Gastrocnemius medialis (tissue), 4 donors: ENCODE measurements at regions not wholly inside any gene's neighbourhood (a gene's known extent, or its start where the extent isn't known, plus 50 kb on each side); places are given as distances from the start of the nearest gene placed in this dataset.

Source experiments
- ATAC-seq, 2 donors: fragments of 150-250 bp; one replicate each; pipeline ENCODE4 v1.9.1; 2016
- DNase-seq, 2 donors: peaks; one replicate each; pipeline ENCODE4 v3.0.0-alpha.2; 2019
- H3K27ac ChIP-seq, 4 donors: fragments of 200-600 bp; sonication (generic); 1 replicate in 1 of 4; 2 replicates in 3 of 4; pipeline ENCODE4 v1.5.1; 2016 to 2018; ENCODE audit warnings: mild to moderate bottlenecking in 2 of 4, moderate library complexity in 1 of 4
- H3K27me3 ChIP-seq, 3 donors: fragments of 200-600 bp; sonication (generic) in 2 of 3; 1 replicate in 1 of 3; 2 replicates in 2 of 3; pipeline versions ENCODE4 v1.5.1 to v1.6.0; 2016 to 2019; ENCODE audit warnings: mild to moderate bottlenecking in 1 of 3, moderate library complexity in 1 of 3
- H3K36me3 ChIP-seq, 2 donors: fragments of 200-600 bp; sonication (generic) in 1 of 2; one replicate each; pipeline ENCODE4 v1.5.1; 2017 to 2018
- H3K4me1 ChIP-seq, 2 donors: fragments of 200-600 bp; sonication (generic) in 1 of 2; one replicate each; pipeline ENCODE4 v1.5.1; 2016 to 2017; ENCODE audit warnings: mild to moderate bottlenecking in 2 of 2
- H3K4me3 ChIP-seq, 4 donors: fragments of 200-600 bp; sonication (generic) in 3 of 4; 1 replicate in 1 of 4; 2 replicates in 3 of 4; pipeline ENCODE4 v1.5.1; 2016 to 2019; ENCODE audit warnings: mild to moderate bottlenecking in 2 of 4
- H3K9me3 ChIP-seq, 3 donors: fragments of 200-600 bp; sonication (generic) in 2 of 3; 1 replicate in 1 of 3; 2 replicates in 2 of 3; pipeline ENCODE4 v1.5.1; 2016 to 2019
- CTCF ChIP-seq, 5 experiments: fragments of 450-650 bp in 3 of 5; fragments of 200-600 bp in 2 of 5; sonication (generic) in 2 of 5; IDR thresholded peaks in 4 of 5; conservative IDR thresholded peaks in 1 of 5; 1 replicate in 4 of 5; 2 replicates in 1 of 5; pipeline ENCODE4 v1.5.1; 2016 to 2019; ENCODE audit warnings: antibody characterized with exemption in 5 of 5, mild to moderate bottlenecking in 3 of 5, moderate library complexity in 3 of 5
- POLR2A ChIP-seq, 2 donors: fragments of 450-650 bp; IDR thresholded peaks; one replicate each; pipeline ENCODE4 v1.6.1; 2017; ENCODE audit warnings: antibody characterized with exemption in 2 of 2, mild to moderate bottlenecking in 2 of 2, moderate library complexity in 2 of 2
- in situ Hi-C, 4 donors: fragments of 200-750 bp; cut with MboI; loops; one replicate each; pipeline versions ENCODE4 v1.15.0 to v1.8.0; 2017; ENCODE audit warnings: low sequenced_read_pairs in 4 of 4
- intact Hi-C: fragments of 100-400 bp; cut with DNase I; formaldehyde crosslinking; loops from one replicate; pipeline ENCODE4 v1.15.1; 2023; ENCODE audit warnings: low total_unique reads

- intact Hi-C loops (no loop called here), in situ Hi-C loops (no loop called here)
- no peaks in the 10 kb centered on the region for H3K9me3 ChIP-seq
- ATAC-seq (no peak), DNase-seq (no peak)
- no peaks in the 10 kb centered on the region for H3K36me3 ChIP-seq
- no peak overlapping the region for H3K27ac ChIP-seq
- H3K27me3 ChIP-seq, result no peaks in the 10 kb centered on the region
- TF ChIP-seq POLR2A (IDR thresholded peaks at IDR 0.05), result no peak
- no peak for TF ChIP-seq CTCF (IDR thresholded peaks at IDR 0.05 in 4 of 5, conservative IDR thresholded peaks at IDR 0.05 in 1 of 5)
- H3K4me3 ChIP-seq, result no peak overlapping the region
- H3K4me1 ChIP-seq, result no peaks in the 10 kb centered on the region
These were observed 725.0 kb upstream of the SOX11 start for GRCh38 chr2:4967206-4967605.

GRCh38 chr2:4972472-4972871 is 719.7 kb upstream of the SOX11 start:
- H3K27ac ChIP-seq, result no peak overlapping the region
- H3K4me1 ChIP-seq, result no peaks in the 10 kb centered on the region
- in situ Hi-C loops, result no loop called here
- no peak for TF ChIP-seq POLR2A (IDR thresholded peaks at IDR 0.05)
- no peaks in the 10 kb centered on the region for H3K36me3 ChIP-seq
- DNase-seq (no peak), ATAC-seq (no peak)
- no peaks in the 10 kb centered on the region for H3K9me3 ChIP-seq
- H3K4me3 ChIP-seq, result no peak overlapping the region
- intact Hi-C loops, result no loop called here
- no peaks in the 10 kb centered on the region for H3K27me3 ChIP-seq

GRCh38 chr2:4973354-4973753 is 718.8 kb upstream of the SOX11 start:
- H3K4me3 ChIP-seq, result no peak overlapping the region

GRCh38 chr2:4973973-4974372 is 718.2 kb upstream of the SOX11 start:
- no peak overlapping the region for H3K27ac ChIP-seq
- no peaks in the 10 kb centered on the region for H3K36me3 ChIP-seq
- ATAC-seq (no peak), DNase-seq (no peak)
- H3K27me3 ChIP-seq, result no peaks in the 10 kb centered on the region
- no peaks in the 10 kb centered on the region for H3K4me1 ChIP-seq
- in situ Hi-C loops (no loop called here), intact Hi-C loops (no loop called here)
- H3K4me3 ChIP-seq, result no peak overlapping the region
- TF ChIP-seq CTCF (IDR thresholded peaks at IDR 0.05 in 4 of 5, conservative IDR thresholded peaks at IDR 0.05 in 1 of 5) (no peak), POLR2A (IDR thresholded peaks at IDR 0.05) (no peak)
- no peaks in the 10 kb centered on the region for H3K9me3 ChIP-seq

More at GRCh38 chr2:4973354-4973753, 718.8 kb upstream of the SOX11 start:
- Histone ChIP-seq H3K9me3 (no peaks in the 10 kb centered on the region), H3K4me1 (no peaks in the 10 kb centered on the region), H3K27ac (no peak overlapping the region), H3K27me3 (no peaks in the 10 kb centered on the region), H3K36me3 (no peaks in the 10 kb centered on the region)
- TF ChIP-seq CTCF (IDR thresholded peaks at IDR 0.05 in 4 of 5, conservative IDR thresholded peaks at IDR 0.05 in 1 of 5), result no peak
- intact Hi-C loops (no loop called here), in situ Hi-C loops (no loop called here)
- no peak for DNase-seq
- ATAC-seq, result no peak

GRCh38 chr2:4976407-4976806 is 715.8 kb upstream of the SOX11 start:
- intact Hi-C loops, result no loop called here
- no peak overlapping the region for H3K4me3 ChIP-seq
- TF ChIP-seq POLR2A (IDR thresholded peaks at IDR 0.05), result no peak
- H3K4me1 ChIP-seq, result no peaks in the 10 kb centered on the region
- DNase-seq (no peak), ATAC-seq (no peak)
- in situ Hi-C loops, result loop anchor here in 1 of 4 donors (25.0 kb wide), 1 partner anchor 386 kb away; no protein-coding TSS in a partner anchor
- no peaks in the 10 kb centered on the region for H3K36me3 ChIP-seq
- no peaks in the 10 kb centered on the region for H3K9me3 ChIP-seq
- no peaks in the 10 kb centered on the region for H3K27me3 ChIP-seq
- H3K27ac ChIP-seq, result no peak overlapping the region

- ATAC-seq (no peak), DNase-seq (no peak)
- in situ Hi-C loops, result loop anchor here in 1 of 4 donors (25.0 kb wide), 1 partner anchor 383 kb away; no protein-coding TSS in a partner anchor
- intact Hi-C loops, result no loop called here
- Histone ChIP-seq H3K27me3 (no peaks in the 10 kb centered on the region), H3K9me3 (no peaks in the 10 kb centered on the region), H3K4me3 (no peak overlapping the region), H3K27ac (no peak overlapping the region), H3K36me3 (no peaks in the 10 kb centered on the region), H3K4me1 (no peaks in the 10 kb centered on the region)
- TF ChIP-seq POLR2A (IDR thresholded peaks at IDR 0.05), result no peak
- no peak for TF ChIP-seq CTCF (IDR thresholded peaks at IDR 0.05 in 4 of 5, conservative IDR thresholded peaks at IDR 0.05 in 1 of 5)
These were observed 713.1 kb upstream of the SOX11 start for GRCh38 chr2:4979111-4979510.
